NCI-H146 treated with DMSO at 0.1 percent for 48 hours (cell line): ENCODE measurements at regions not wholly inside any gene's neighbourhood (a gene's known extent, or its start where the extent isn't known, plus 50 kb on each side); places are given as distances from the start of the nearest gene placed in this dataset.

Experiments used
- DNase-seq: peaks from one replicate; lab custom pipeline; 2025; ENCODE audit not compliant: unreplicated experiment; lab: John Stamatoyannopoulos, UW

GRCh38 chr20:6882561-6883291 is 115.2 kb downstream of the BMP2 start:
- no peak for DNase-seq

GRCh38 chr20:6884114-6884513 is 116.6 kb downstream of the BMP2 start:
- DNase-seq, result no peak

GRCh38 chr20:6886065-6886729 is 118.7 kb downstream of the BMP2 start:
- peak; percentile 83 for DNase-seq

GRCh38 chr20:6887966-6888365 is 120.5 kb downstream of the BMP2 start:
- no peak for DNase-seq

GRCh38 chr20:6888736-6889395 is 121.4 kb downstream of the BMP2 start:
- no peak for DNase-seq

GRCh38 chr20:6892724-6893123 is 125.2 kb downstream of the BMP2 start:
- no peak for DNase-seq

- no peak for DNase-seq
Observed at GRCh38 chr20:6898928-6899327, 131.4 kb downstream of the BMP2 start.

GRCh38 chr20:6906871-6907270 is 139.4 kb downstream of the BMP2 start:
- DNase-seq, result no peak

GRCh38 chr20:6908673-6909072 is 141.2 kb downstream of the BMP2 start:
- no peak for DNase-seq

- DNase-seq, result no peak
Observed at GRCh38 chr20:6909608-6910007, 142.1 kb downstream of the BMP2 start.

- DNase-seq, result no peak
Observed at GRCh38 chr20:6914986-6915385, 147.5 kb downstream of the BMP2 start.

GRCh38 chr20:6916938-6917337 is 149.5 kb downstream of the BMP2 start:
- DNase-seq, result no peak

GRCh38 chr20:6919792-6920468 is 152.4 kb downstream of the BMP2 start:
- DNase-seq, result no peak

GRCh38 chr20:6920991-6921613 is 153.6 kb downstream of the BMP2 start:
- DNase-seq, result peak; percentile 60

GRCh38 chr20:6921717-6922386 is 154.4 kb downstream of the BMP2 start:
- no peak for DNase-seq

GRCh38 chr20:6924681-6925080 is 157.2 kb downstream of the BMP2 start:
- no peak for DNase-seq

- no peak for DNase-seq
Observed at GRCh38 chr20:6925744-6926278, 158.3 kb downstream of the BMP2 start.

- peak; percentile 37 for DNase-seq
Observed at GRCh38 chr20:6940048-6940447, 172.6 kb downstream of the BMP2 start.

GRCh38 chr20:6940876-6941275 is 173.4 kb downstream of the BMP2 start:
- DNase-seq, result no peak

- no peak for DNase-seq
Observed at GRCh38 chr20:6941571-6941970, 174.1 kb downstream of the BMP2 start.
